OCI-LY1 (cell line): ENCODE measurements at regions not wholly inside any gene's neighbourhood (a gene's known extent, or its start where the extent isn't known, plus 50 kb on each side); places are given as distances from the start of the nearest gene placed in this dataset.

Source experiments
- EZH2 ChIP-seq: fragments of 200-600 bp; sonication (generic), shearing (Covaris generic); IDR thresholded peaks from 2 replicates; pipeline ENCODE4 v1.8.0; 2017; ENCODE audit warnings: borderline replicate concordance, mixed run types, mild to moderate bottlenecking, antibody characterized with exemption, low read length, moderate library complexity, mixed read lengths
- TF ChIP-seq, protein P1 (sequence below): fragments of 200-600 bp; sonication (generic), shearing (Covaris generic); IDR thresholded peaks from 2 replicates; pipeline ENCODE4 v1.5.1; 2017; ENCODE audit warnings: mild to moderate bottlenecking, antibody characterized with exemption, low read length, moderate library complexity, mixed read lengths

DNA sequence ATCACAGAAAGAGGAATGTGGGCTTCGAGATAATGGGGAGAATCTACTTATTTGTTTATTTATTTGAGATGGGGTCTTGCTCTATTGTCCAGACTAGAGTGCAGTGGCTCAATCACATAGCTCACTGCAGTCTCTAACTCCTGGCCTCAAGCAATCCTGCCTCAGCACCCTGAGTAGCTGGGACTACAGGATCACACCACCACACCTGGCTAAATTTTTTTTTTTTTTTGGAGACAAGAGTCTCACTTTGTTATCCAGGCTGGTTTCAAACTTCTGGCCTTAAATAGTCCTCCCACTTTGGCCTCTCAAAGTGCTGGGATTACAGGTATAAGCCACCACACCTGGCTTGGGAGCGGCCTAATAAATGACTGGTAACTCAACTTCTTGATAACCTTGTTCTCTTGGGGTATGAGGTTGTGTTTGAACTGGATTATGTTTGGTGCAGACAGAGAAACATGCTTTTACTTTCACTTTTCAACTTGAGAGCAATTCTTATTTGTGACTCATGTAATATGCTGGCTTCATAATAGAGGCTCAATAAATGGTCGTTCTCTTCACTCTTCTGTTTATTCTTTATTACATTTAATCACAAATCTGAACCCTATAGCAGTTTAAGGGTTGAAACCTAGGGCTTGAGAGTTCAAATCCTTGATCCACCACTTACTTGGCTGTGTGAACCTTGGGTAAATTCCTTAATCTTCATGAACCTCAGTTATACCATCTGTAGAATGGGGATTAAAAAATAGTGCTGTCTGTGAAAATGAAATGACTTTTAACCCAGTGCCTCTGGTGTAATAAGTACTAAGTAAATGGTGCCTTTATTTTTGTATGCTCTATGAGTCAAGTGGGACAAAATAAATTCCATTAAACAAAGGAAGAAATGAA is 129.1 kb upstream of the HS3ST2 start:
- TF ChIP-seq, protein P1, sequence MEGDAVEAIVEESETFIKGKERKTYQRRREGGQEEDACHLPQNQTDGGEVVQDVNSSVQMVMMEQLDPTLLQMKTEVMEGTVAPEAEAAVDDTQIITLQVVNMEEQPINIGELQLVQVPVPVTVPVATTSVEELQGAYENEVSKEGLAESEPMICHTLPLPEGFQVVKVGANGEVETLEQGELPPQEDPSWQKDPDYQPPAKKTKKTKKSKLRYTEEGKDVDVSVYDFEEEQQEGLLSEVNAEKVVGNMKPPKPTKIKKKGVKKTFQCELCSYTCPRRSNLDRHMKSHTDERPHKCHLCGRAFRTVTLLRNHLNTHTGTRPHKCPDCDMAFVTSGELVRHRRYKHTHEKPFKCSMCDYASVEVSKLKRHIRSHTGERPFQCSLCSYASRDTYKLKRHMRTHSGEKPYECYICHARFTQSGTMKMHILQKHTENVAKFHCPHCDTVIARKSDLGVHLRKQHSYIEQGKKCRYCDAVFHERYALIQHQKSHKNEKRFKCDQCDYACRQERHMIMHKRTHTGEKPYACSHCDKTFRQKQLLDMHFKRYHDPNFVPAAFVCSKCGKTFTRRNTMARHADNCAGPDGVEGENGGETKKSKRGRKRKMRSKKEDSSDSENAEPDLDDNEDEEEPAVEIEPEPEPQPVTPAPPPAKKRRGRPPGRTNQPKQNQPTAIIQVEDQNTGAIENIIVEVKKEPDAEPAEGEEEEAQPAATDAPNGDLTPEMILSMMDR, result no peak
- no peak for TF ChIP-seq EZH2
